Esophagus muscularis mucosa (tissue), 4 donors: ENCODE measurements at regions not wholly inside any gene's neighbourhood (a gene's known extent, or its start where the extent isn't known, plus 50 kb on each side); places are given as distances from the start of the nearest gene placed in this dataset.

Source experiments
- EP300 ChIP-seq: sonication (generic); formaldehyde crosslinking; IDR thresholded peaks from one replicate; pipeline ENCODE4 v1.6.1; 2017; ENCODE audit warnings: antibody characterized with exemption
- POLR2A ChIP-seq: fragments of 450-650 bp; IDR thresholded peaks from one replicate; pipeline ENCODE4 v1.6.1; 2017; ENCODE audit warnings: antibody characterized with exemption, moderate library complexity, mild to moderate bottlenecking, low read depth
- POLR2AphosphoS5 ChIP-seq, 2 donors: sonication (generic); formaldehyde crosslinking; IDR thresholded peaks; one replicate each; pipeline ENCODE4 v1.6.1; 2017; ENCODE audit warnings: antibody characterized with exemption in 2 of 2
- TF ChIP-seq, protein P1 (sequence below), 3 experiments: fragments of 200-600 bp in 2 of 3; fragments of 450-650 bp in 1 of 3; sonication (generic) in 2 of 3; IDR thresholded peaks; one replicate each; pipeline ENCODE4 v1.5.1; 2017 to 2019; ENCODE audit warnings: antibody characterized with exemption in 3 of 3, mild to moderate bottlenecking in 2 of 3, moderate library complexity in 1 of 3

- TF ChIP-seq, protein P1, sequence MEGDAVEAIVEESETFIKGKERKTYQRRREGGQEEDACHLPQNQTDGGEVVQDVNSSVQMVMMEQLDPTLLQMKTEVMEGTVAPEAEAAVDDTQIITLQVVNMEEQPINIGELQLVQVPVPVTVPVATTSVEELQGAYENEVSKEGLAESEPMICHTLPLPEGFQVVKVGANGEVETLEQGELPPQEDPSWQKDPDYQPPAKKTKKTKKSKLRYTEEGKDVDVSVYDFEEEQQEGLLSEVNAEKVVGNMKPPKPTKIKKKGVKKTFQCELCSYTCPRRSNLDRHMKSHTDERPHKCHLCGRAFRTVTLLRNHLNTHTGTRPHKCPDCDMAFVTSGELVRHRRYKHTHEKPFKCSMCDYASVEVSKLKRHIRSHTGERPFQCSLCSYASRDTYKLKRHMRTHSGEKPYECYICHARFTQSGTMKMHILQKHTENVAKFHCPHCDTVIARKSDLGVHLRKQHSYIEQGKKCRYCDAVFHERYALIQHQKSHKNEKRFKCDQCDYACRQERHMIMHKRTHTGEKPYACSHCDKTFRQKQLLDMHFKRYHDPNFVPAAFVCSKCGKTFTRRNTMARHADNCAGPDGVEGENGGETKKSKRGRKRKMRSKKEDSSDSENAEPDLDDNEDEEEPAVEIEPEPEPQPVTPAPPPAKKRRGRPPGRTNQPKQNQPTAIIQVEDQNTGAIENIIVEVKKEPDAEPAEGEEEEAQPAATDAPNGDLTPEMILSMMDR (IDR thresholded peaks at IDR 0.05) = peak in 2 of 3 experiments; percentile 23 to 39
- TF ChIP-seq POLR2A (no peak), POLR2AphosphoS5 (IDR thresholded peaks at IDR 0.05) (no peak), EP300 (no peak)
Measured at GRCh38 chr7:28296571-28297483, 115.5 kb upstream of the CREB5 start.
